SK-N-SH (cell line): ENCODE measurements at regions not wholly inside any gene's neighbourhood (a gene's known extent, or its start where the extent isn't known, plus 50 kb on each side); places are given as distances from the start of the nearest gene placed in this dataset.

Experiments used
- CTCF ChIA-PET: fragments of 300-600, 350-600 bp; formaldehyde crosslinking; extraction: SDS; loops from one replicate; lab custom pipeline; 2021; lab: Yijun Ruan, JAX
- POLR2A ChIA-PET: fragments of 350-600 bp; sonication (Branson Sonifier 250); formaldehyde crosslinking; extraction: SDS; loops from one replicate; lab custom pipeline; 2020; ENCODE audit warnings: antibody characterized with exemption, inconsistent platforms; lab: Yijun Ruan, JAX
- DNase-seq: peaks from one replicate; pipeline ENCODE4 v3.0.0; 2012
- H2AFZ ChIP-seq: fragments of 200-600 bp; sonication (generic); 2 replicates; pipeline ENCODE4 v1.8.1; 2016; ENCODE audit warnings: antibody characterized with exemption, mild to moderate bottlenecking, low read depth
- H3F3A ChIP-seq: fragments of 200-600 bp; sonication (generic); replicated peaks from 2 replicates; pipeline ENCODE3; 2016; ENCODE audit warnings: antibody characterized with exemption, mild to moderate bottlenecking; ENCODE audit not compliant: insufficient read depth
- H3K27ac ChIP-seq, 2 experiments: fragments of 200-500 bp in 1 of 2; fragments of 200-600 bp in 1 of 2; sonication (Bioruptor generic) in 1 of 2; sonication (generic), shearing (Covaris generic) in 1 of 2; 2 replicates each; pipeline versions ENCODE4 v1.5.1 to v1.6.1; 2014 to 2016; ENCODE audit warnings: low read depth in 2 of 2, inconsistent platforms in 1 of 2, low read length in 1 of 2, mild to moderate bottlenecking in 1 of 2, mixed read lengths in 1 of 2
- H3K27me3 ChIP-seq: fragments of 200-600 bp; sonication (generic), shearing (Covaris generic); 2 replicates; pipeline ENCODE4 v1.6.1; 2016; ENCODE audit warnings: mixed run types; ENCODE audit not compliant: insufficient read depth
- H3K36me3 ChIP-seq, 2 experiments: fragments of 200-500 bp in 1 of 2; fragments of 200-600 bp in 1 of 2; sonication (Bioruptor generic) in 1 of 2; sonication (generic) in 1 of 2; replicated peaks in 1 of 2; 2 replicates each; pipeline versions ENCODE3 to v1.5.1; 2014 to 2016; ENCODE audit warnings: low read length in 1 of 2, mild to moderate bottlenecking in 1 of 2; ENCODE audit not compliant: insufficient read depth in 2 of 2, control insufficient read depth in 1 of 2
- H3K4me1 ChIP-seq, 2 experiments: fragments of 200-500 bp in 1 of 2; fragments of 200-600 bp in 1 of 2; sonication (Bioruptor generic) in 1 of 2; sonication (generic), shearing (Covaris generic) in 1 of 2; 2 replicates each; pipeline versions ENCODE4 v1.5.1 to v1.6.1; 2014 to 2016; ENCODE audit warnings: low read depth in 1 of 2, low read length in 1 of 2, mixed run types in 1 of 2; ENCODE audit not compliant: insufficient read depth in 2 of 2, control insufficient read depth in 1 of 2
- H3K4me2 ChIP-seq: fragments of 200-600 bp; sonication (generic), shearing (Covaris generic); 2 replicates; pipeline ENCODE4 v1.6.1; 2017; ENCODE audit warnings: mixed run types
- H3K4me3 ChIP-seq, 2 experiments: fragments of 200-500 bp in 1 of 2; fragments of 200-600 bp in 1 of 2; sonication (Bioruptor generic) in 1 of 2; sonication (generic), shearing (Covaris generic) in 1 of 2; 2 replicates each; pipeline versions ENCODE4 v1.5.1 to v1.8.1; 2014 to 2016; ENCODE audit warnings: low read depth in 2 of 2, inconsistent platforms in 1 of 2, low read length in 1 of 2, mild to moderate bottlenecking in 1 of 2, mixed read lengths in 1 of 2, moderate library complexity in 1 of 2
- H3K79me2 ChIP-seq: fragments of 200-600 bp; sonication (generic); 2 replicates; pipeline ENCODE4 v1.8.1; 2017; ENCODE audit warnings: mild to moderate bottlenecking; ENCODE audit not compliant: insufficient read depth
- H3K9ac ChIP-seq: fragments of 200-600 bp; sonication (generic); 2 replicates; pipeline ENCODE4 v1.6.1; 2017; ENCODE audit warnings: mixed run types
- H3K9me2 ChIP-seq: fragments of 200-600 bp; sonication (generic); 2 replicates; pipeline ENCODE4 v1.6.1; 2017; ENCODE audit warnings: mixed run types
- H3K9me3 ChIP-seq: fragments of 200-600 bp; sonication (generic); 2 replicates; pipeline ENCODE4 v1.6.1; 2017; ENCODE audit warnings: mixed run types, mild to moderate bottlenecking, moderate library complexity
- H4K20me1 ChIP-seq: fragments of 200-600 bp; sonication (generic); 2 replicates; pipeline ENCODE4 v1.6.1; 2017; ENCODE audit warnings: mild to moderate bottlenecking, mixed run types; ENCODE audit not compliant: insufficient read depth
- CHD2 ChIP-seq: fragments of 150-350 bp; IDR thresholded peaks from 2 replicates; pipeline ENCODE4 v1.6.1; 2018; ENCODE audit warnings: low read length; ENCODE audit not compliant: partially characterized antibody
- ELF1 ChIP-seq: IDR thresholded peaks from 2 replicates; pipeline ENCODE4 v1.4.0; 2012
- EP300 ChIP-seq, 2 experiments: IDR thresholded peaks; 2 replicates each; pipeline versions ENCODE4 v1.4.0 to v1.6.1; 2012; ENCODE audit warnings: borderline replicate concordance in 1 of 2, low read depth in 1 of 2, low read length in 1 of 2
- FOSL2 ChIP-seq: IDR thresholded peaks from 2 replicates; pipeline ENCODE4 v1.4.0; 2012; ENCODE audit warnings: low read depth, mild to moderate bottlenecking, moderate library complexity, borderline replicate concordance
- FOXJ3 ChIP-seq: sonication (generic); formaldehyde crosslinking; IDR thresholded peaks from 2 replicates; pipeline ENCODE4 v1.5.1; 2020; ENCODE audit warnings: mild to moderate bottlenecking, missing genetic modification reagents
- FOXM1 ChIP-seq: IDR thresholded peaks from 2 replicates; pipeline ENCODE4 v1.4.0; 2012; ENCODE audit warnings: low read depth, mild to moderate bottlenecking
- GABPA ChIP-seq: IDR thresholded peaks from 2 replicates; pipeline ENCODE4 v1.4.0; 2012; ENCODE audit warnings: low read depth, mild to moderate bottlenecking
- GATA2 ChIP-seq: sonication (generic); formaldehyde crosslinking; IDR thresholded peaks from 2 replicates; pipeline ENCODE4 v1.5.0; 2020; ENCODE audit warnings: mild to moderate bottlenecking, missing genetic modification reagents
- IRF3 ChIP-seq: fragments of 150-350 bp; IDR thresholded peaks from 2 replicates; pipeline ENCODE4 v1.6.1; 2016; ENCODE audit warnings: mild to moderate bottlenecking, low read depth, low read length
- JUND ChIP-seq: IDR thresholded peaks from 2 replicates; pipeline ENCODE4 v1.4.0; 2012
- MAX ChIP-seq: IDR thresholded peaks from 2 replicates; pipeline ENCODE4 v1.4.0; 2012; ENCODE audit warnings: low read depth
- NFIC ChIP-seq: IDR thresholded peaks from 2 replicates; pipeline ENCODE4 v1.4.0; 2012; ENCODE audit warnings: borderline replicate concordance
- NRF1 ChIP-seq: IDR thresholded peaks from 2 replicates; pipeline ENCODE4 v1.6.1; 2012; ENCODE audit warnings: low read depth, mild to moderate bottlenecking, low read length
- PBX3 ChIP-seq: IDR thresholded peaks from 2 replicates; pipeline ENCODE4; 2012
- POLR2AphosphoS5 ChIP-seq: IDR thresholded peaks from 2 replicates; pipeline ENCODE4 v1.6.1; 2012; ENCODE audit warnings: low read depth, low read length
- RAD21 ChIP-seq: IDR thresholded peaks from 2 replicates; pipeline ENCODE4 v1.6.1; 2012; ENCODE audit warnings: mild to moderate bottlenecking, low read length
- REST ChIP-seq: IDR thresholded peaks from 2 replicates; pipeline ENCODE4 v1.6.1; 2012; ENCODE audit warnings: mild to moderate bottlenecking, low read depth, low read length, moderate library complexity
- RFX5 ChIP-seq: IDR thresholded peaks from 2 replicates; pipeline ENCODE4 v1.6.1; 2012; ENCODE audit warnings: mild to moderate bottlenecking, improper control_type of control experiment, low read length
- RXRA ChIP-seq: IDR thresholded peaks from 2 replicates; pipeline ENCODE4 v1.4.0; 2012; ENCODE audit warnings: low read depth, mild to moderate bottlenecking, borderline replicate concordance
- SMC3 ChIP-seq: IDR thresholded peaks from 2 replicates; pipeline ENCODE4 v1.6.1; 2012; ENCODE audit warnings: low read depth, low read length, improper control_type of control experiment
- TAF1 ChIP-seq: IDR thresholded peaks from 2 replicates; pipeline ENCODE4 v1.6.1; 2012; ENCODE audit warnings: low read depth, mild to moderate bottlenecking, low read length, moderate library complexity, borderline replicate concordance
- TCF12 ChIP-seq: IDR thresholded peaks from 2 replicates; pipeline ENCODE4 v1.4.0; 2012
- TEAD4 ChIP-seq: IDR thresholded peaks from 2 replicates; pipeline ENCODE4 v1.4.0; 2012; ENCODE audit warnings: mild to moderate bottlenecking, borderline replicate concordance; ENCODE audit not compliant: insufficient read depth
- USF1 ChIP-seq: IDR thresholded peaks from 2 replicates; pipeline ENCODE4 v1.4.0; 2012; ENCODE audit warnings: low read depth, borderline replicate concordance
- ZBTB33 ChIP-seq: IDR thresholded peaks from 2 replicates; pipeline ENCODE4 v1.4.0; 2012; ENCODE audit warnings: low read depth, borderline replicate concordance

DNA sequence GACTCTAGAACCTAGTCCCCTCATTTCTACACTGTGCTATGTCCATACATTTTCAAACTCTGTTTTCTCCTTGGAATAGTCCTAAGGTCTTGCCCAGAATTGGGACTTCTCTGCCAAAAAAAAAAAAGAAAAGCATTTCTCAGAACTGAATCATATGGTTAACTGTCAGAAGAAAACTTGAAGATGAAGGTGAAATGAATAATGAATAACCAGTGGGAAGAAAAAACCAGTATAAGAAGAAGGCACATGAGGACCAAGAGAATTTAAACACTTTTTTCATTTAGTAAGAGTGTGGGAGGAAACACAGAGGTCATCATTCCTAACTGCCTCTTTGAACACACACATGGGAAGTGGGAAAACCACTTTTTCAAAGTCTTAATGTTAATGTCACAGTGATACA is 197.7 kb downstream of the PRELID2 start:
- Histone ChIP-seq H3F3A (no peaks in the 10 kb centered on the region), H3K4me2 (no peak overlapping the region), H3K27me3 (no peaks in the 10 kb centered on the region), H3K4me3 (no peak overlapping the region), H4K20me1 (no peaks in the 10 kb centered on the region), H3K4me1 (no peaks in the 10 kb centered on the region; a peak in 2 of 4 replicates), H3K36me3 (no peaks in the 10 kb centered on the region), H3K9me3 (no peaks in the 10 kb centered on the region), H3K9me2 (no peaks in the 10 kb centered on the region), H3K27ac (peak overlapping the region in 1 of 2 experiments; percentile 43; a peak in 2 of 4 replicates), H3K9ac (no peak overlapping the region), H3K79me2 (no peaks in the 10 kb centered on the region), H2AFZ (no peak overlapping the region)
- ChIA-PET CTCF (no interaction called here), POLR2A (no interaction called here)
- no peak for DNase-seq
- no peak for TF ChIP-seq FOXJ3 (CRISPR knock-in tag)
- no peak for TF ChIP-seq POLR2AphosphoS5
- peak; percentile 77 for TF ChIP-seq JUND
- no peak for TF ChIP-seq GATA2 (CRISPR knock-in tag)
- 0 out of 2 replicates have a peak, but pooled peaks have one; percentile 26 for TF ChIP-seq RXRA
- TF ChIP-seq REST: no peak
- TF ChIP-seq CHD2: no peak
- peak; percentile 85 for TF ChIP-seq PBX3
- peak; percentile 72; the same call in 1 of the 2 replicates for TF ChIP-seq NFIC
- TF ChIP-seq FOSL2: peak; percentile 42; the same call in 1 of the 2 replicates
- no peak; the same call in 1 of the 2 replicates for TF ChIP-seq ELF1
- TF ChIP-seq ZBTB33: no peak
- no peak for TF ChIP-seq RAD21
- no peak for TF ChIP-seq SMC3
- no peak for TF ChIP-seq FOXM1
- no peak for TF ChIP-seq NRF1
- TF ChIP-seq TEAD4: peak; percentile 30; the same call in 1 of the 2 replicates
- no peak for TF ChIP-seq GABPA
- no peak for TF ChIP-seq IRF3
- no peak for TF ChIP-seq USF1
- TF ChIP-seq MAX: 0 out of 2 replicates have a peak, but pooled peaks have one; percentile 34
- peak; percentile 58; the same call in 1 of the 2 replicates for TF ChIP-seq TCF12
- no peak for TF ChIP-seq RFX5
- TF ChIP-seq EP300 (IDR thresholded peaks at IDR 0.05; ENCODE audit: borderline replicate concordance in 1 of 2, low read depth in 1 of 2, low read length in 1 of 2): peak in 1 of 2 experiments; percentile 55; a peak in 2 of 4 replicates
- TF ChIP-seq TAF1: no peak
